Stimulated activated CD4-positive, alpha-beta T cell treated with anti-CD3 and anti-CD28 coated beads, Interleukin-1b, Interleukin-23, amount 100 ng/mL, for 48 hours (primary cell): ENCODE measurements at regions not wholly inside any gene's neighbourhood (a gene's known extent, or its start where the extent isn't known, plus 50 kb on each side); places are given as distances from the start of the nearest gene placed in this dataset.

Experiments used
- DNase-seq: peaks from one replicate; pipeline ENCODE4 v3.0.0-alpha.2; 2020

GRCh38 chr2:128773641-128774319 lies 455.1 kb upstream of the HS6ST1 start:
- no peak for DNase-seq

GRCh38 chr2:128774320-128775216 lies 455.9 kb upstream of the HS6ST1 start:
- no peak for DNase-seq

DNA sequence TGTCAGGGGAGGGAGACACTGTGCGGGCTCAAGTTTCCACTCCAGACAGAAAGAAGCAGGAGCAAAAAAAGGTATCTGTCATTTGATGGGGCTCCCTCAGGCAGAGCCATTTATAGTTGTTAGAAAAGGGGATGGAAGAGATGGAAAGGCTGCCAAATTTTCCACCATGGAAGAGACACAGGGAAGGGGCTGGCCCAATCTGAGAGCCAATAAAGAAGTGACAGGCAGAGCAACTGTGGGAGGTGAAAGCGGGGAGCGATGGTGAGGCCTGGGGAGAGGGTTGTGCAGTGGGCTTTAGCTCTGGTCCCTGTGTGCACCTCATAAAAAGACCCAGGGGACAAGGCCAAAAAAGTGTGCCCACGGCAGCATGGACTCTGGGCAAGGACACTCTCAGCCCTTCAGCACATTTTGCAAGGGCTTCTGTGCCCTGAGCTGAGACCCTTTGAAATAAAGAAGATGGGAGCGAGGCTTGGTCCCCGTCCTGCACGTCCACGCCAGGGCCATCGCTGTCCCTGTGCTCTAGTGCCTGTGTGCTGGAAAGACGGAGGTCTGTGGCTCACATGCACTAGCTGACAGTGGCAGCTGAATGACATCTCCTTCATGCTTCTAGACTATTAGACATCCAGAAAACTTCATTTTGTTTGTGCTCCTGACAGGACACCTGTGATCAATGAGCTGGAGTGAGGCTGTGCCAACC lies 456.7 kb upstream of the HS6ST1 start:
- DNase-seq: no peak

DNA sequence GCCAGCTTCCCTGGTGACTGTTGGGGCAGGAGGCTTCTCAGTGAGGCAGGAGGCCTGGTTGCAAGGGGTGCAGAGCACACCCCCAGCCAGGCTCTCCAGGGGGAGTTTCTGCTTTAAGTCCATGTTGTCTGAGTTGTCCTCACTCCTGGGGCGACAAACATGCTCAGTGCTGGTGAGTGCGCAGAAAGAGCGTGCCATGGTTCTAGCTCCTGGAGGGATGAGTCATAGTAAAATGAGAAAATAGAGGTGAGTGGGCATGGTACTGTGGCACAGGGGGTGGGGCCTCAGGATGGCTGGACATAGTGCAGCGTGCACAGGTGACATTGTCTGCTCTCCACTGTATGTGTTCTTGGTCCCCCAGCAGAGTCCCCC lies 457.2 kb upstream of the HS6ST1 start:
- no peak for DNase-seq

DNA sequence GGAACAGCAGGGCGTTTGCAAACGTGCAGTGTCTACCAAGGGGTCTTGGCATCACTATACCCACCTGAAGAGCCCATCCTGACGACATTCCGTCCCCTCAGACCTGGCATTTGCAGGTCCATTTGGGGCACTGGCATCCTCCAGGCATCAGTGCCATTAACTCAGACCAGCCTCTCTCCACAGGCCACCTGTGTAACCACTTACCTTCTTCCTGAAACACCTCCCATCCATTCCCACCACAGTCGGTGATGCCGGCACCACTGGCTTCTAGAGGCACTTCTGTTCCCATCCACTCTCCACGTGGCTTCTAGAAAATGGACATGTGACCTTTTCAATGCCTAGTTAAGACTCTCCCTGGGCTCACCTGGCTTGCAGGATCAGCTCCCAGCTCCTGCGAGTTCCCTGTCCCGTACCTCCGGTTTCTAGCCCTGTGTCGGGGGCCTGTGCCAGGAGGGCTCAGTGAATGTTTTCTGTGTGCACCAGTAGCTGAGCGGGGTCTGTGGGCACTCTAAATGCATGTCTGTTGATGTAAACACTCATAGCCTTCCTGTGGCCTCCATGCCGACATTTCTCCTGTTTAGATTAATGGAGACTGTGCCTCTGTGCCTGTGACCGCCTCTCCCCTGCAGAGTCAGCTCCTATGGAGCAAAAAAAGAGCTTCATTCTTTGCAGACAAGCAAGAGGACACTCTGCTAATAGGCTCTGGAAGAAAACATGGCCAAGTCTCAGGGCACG lies 458.0 kb upstream of the HS6ST1 start:
- DNase-seq: no peak

DNA sequence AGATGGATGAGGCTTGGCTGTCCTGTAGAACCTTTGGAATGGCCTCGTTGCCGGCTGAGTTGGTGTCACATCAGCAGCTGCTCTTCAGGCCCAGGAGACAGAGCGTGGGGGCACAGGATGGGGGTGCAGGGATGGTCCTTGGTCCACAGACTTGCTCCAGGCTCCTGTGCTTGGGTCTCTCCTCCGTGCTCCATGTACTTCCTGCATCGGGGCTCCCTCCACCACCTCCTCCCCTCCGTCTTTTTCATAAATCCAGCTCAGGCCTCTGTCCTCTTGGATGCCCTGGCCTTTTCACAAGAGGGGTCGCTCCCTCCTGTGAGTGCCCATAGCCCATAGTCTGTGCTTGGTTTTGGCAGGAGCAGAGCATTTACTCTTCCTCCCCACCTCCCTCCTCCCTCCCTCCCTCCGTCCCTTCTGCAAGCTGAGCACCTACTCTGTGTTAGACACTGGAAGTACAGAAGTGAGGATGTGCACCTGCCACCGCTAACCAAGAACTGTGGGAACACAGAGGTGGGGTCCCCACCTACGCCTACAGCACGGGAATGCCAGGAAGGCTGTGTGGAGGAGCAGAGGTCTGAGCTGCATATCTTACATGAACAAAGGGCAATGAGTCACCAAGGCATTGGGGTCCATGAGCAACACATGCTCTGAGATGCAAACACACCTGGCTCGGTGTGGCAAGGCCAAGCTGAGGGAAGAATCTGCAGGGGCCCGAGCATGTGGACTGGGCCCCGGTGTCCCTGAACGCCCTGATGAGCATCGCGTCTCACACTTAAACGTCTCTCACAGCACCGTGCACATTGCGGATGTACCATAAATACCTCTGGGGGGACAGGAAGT lies 458.7 kb upstream of the HS6ST1 start:
- no peak for DNase-seq

- DNase-seq: no peak
Measured at GRCh38 chr2:128778843-128779242, 460.2 kb upstream of the HS6ST1 start.

- DNase-seq: no peak
Measured at GRCh38 chr2:128779301-128780095, 460.8 kb upstream of the HS6ST1 start.

GRCh38 chr2:128780434-128781080 lies 461.9 kb upstream of the HS6ST1 start:
- no peak for DNase-seq

DNA sequence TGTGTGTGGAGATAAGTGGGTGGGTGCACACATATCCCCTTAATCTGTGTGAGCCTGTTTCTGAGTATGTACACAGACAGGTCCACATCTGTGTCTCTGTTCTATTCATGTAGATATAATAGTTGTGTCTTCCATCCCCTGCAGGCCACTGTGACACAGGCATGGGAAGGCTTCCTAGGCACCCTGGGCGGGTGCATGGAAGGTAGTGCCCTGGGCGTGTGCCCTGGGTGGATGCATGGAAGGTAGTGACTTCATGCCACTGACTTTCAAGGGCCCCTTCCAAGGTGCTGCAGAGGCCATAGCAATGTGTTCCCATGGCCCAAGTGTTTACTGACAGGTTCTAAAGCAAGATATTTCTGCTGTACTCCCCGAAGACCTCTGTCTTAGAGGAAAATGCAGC lies 462.5 kb upstream of the HS6ST1 start:
- no peak for DNase-seq

DNA sequence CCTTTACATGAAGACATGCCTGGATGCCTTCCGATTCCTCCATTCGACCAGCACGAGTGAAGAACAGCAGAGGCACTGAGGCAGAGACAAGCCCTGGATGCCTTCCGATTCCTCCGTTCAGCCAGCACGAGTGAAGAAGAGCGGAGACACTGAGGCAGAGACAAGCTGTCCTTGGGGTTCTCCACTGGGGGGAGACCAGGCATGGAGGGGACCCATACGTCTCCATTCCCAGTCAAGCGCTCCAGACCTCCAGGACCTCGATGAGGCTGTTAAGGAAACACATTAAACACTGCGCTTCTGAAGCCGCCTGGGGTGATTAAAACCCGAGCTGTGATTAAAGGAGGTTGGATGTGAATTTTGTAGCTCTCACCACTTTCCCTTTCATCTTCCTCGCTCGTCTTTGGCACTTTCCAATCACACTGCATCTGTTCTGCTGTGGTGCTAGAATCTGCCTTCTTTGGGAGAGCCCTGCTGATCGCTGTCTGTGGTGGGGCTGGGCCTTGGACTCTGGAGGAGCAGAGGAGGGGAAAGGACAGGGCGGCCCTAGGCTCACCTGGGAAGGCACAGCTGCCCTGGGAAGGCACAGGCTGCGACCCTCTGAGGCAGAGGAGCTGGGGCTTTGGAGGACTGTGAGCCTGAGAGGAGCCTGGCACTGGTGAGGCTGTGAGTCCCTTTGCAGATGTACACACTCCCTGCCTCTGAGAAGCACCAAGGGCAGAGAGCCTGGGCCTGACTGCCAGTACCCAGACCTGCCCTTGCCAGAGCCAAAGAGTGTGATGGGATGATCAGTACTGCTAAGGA lies 463.1 kb upstream of the HS6ST1 start:
- no peak for DNase-seq

- no peak for DNase-seq
Measured at GRCh38 chr2:128782411-128783192, 463.9 kb upstream of the HS6ST1 start.

GRCh38 chr2:128783193-128783671 lies 464.6 kb upstream of the HS6ST1 start:
- DNase-seq: no peak

DNA sequence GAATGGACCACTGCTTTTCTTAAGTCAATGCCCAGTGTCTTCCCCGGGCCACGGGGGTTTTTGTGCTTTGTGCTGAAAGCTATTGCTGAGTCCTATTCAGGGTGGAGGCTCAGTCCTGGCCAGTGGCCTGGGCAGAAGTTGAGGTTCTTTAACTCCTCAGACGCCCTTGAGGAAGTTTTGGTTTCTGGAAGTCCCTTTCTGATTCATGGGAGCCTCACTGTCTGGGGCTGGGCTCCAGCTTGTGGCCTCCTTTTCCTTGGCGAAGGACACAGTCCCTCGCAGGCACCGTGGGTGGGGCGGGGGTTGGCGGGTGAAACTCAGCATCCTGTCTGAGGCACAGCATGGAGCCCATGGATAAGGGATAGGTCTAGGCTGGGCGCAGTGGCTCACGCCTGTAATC lies 465.2 kb upstream of the HS6ST1 start:
- no peak for DNase-seq

DNA sequence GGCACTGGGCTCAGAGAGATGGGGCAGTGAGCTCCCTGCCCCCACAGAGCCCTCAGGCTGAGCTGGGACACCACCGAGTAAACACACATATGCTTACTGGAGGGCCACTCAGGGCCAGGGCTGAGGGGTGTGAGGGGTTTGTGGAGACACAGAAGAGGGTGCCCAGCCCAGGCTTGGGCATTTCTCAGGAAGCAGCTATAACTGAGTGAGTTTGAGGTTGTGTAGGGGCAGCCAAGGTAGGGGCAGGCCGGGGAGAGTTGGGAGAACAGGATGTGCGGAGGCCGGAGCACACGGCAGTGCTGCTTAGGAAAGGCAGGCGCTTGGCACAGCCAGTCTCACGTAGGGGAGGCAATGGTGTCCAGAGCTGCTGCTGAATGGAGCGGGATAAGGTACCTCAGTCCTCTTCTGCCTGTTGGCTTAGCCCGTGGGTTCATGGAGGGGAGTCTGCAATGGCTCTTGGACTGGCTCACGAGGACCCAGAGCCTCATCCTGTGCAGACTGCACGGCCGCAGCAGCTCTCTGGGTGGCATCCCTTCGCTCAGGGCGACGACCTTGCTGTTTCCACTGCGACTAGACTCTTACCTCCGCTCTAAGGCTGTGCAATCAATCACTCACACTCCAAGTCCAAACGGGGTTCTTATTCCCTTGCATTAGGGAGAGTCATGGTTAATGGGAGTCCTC lies 466.1 kb upstream of the HS6ST1 start:
- no peak for DNase-seq

DNA sequence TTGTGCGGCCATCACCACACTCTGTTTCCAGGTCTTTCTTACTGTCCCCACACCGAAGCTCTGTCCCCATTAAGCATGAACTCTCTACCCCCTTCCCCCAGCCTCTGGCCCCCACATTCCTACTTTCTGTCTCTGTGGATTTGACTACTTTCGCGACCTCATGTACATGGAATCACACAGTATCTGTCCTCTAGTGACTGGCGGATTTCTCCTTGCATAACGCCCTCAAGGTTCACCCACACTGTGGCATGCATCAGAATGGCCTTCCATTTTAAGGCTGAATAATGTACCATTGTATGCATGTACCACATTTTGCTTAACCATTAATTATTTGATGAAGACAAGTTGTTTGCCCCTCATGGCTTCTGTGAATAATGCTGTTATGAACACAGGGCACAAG lies 467.6 kb upstream of the HS6ST1 start:
- DNase-seq: no peak

- no peak for DNase-seq
Measured at GRCh38 chr2:128786741-128787478, 468.2 kb upstream of the HS6ST1 start.

DNA sequence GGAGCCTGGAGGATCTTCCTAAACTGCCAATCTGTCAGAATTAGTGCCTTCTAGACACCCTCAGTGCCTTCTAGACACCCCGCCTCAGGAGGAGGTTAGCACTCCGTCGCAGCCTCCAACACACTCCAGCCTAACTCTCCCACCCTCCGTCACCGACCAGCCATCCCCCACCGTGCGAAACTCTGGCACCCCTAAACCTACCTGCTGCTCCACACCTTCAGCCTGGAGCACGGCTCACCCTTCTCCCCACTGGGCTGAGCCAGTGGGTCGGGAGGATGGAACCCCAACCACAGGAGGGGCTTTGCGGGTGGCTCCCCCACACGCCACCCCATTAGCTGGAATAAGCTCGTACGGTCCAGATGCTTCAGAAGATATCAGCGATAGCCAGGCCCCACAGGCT lies 468.9 kb upstream of the HS6ST1 start:
- no peak for DNase-seq
